OCI-LY1 (cell line): ENCODE measurements at regions not wholly inside any gene's neighbourhood (a gene's known extent, or its start where the extent isn't known, plus 50 kb on each side); places are given as distances from the start of the nearest gene placed in this dataset.

Experiments
- H2AFZ ChIP-seq: fragments of 200-600 bp; sonication (generic), shearing (Covaris generic); 2 replicates; pipeline ENCODE4 v1.6.0; 2014; ENCODE audit warnings: antibody characterized with exemption, mild to moderate bottlenecking, low read length
- H3F3A ChIP-seq: fragments of 200-600 bp; sonication (generic), shearing (Covaris generic); 2 replicates; pipeline ENCODE4 v1.6.0; 2014; ENCODE audit warnings: mild to moderate bottlenecking, antibody characterized with exemption, low read length, moderate library complexity; ENCODE audit not compliant: insufficient read depth
- H3K27ac ChIP-seq: fragments of 200-600 bp; sonication (generic); 2 replicates; pipeline ENCODE4 v1.5.1; 2014; ENCODE audit warnings: low read length, mixed run types, mild to moderate bottlenecking, low read depth; ENCODE audit not compliant: poor library complexity, severe bottlenecking
- H3K27me3 ChIP-seq: fragments of 200-600 bp; sonication (generic); 2 replicates; pipeline ENCODE4 v1.6.0; 2014; ENCODE audit warnings: antibody characterized with exemption, mild to moderate bottlenecking, low read length, moderate library complexity; ENCODE audit not compliant: insufficient read depth
- H3K36me3 ChIP-seq: fragments of 200-600 bp; sonication (generic); 2 replicates; pipeline ENCODE4 v1.6.1; 2014; ENCODE audit warnings: mild to moderate bottlenecking, antibody characterized with exemption, low read length, moderate library complexity, mixed read lengths; ENCODE audit not compliant: insufficient read depth
- H3K4me1 ChIP-seq: fragments of 200-600 bp; sonication (generic); 2 replicates; pipeline ENCODE4 v1.5.1; 2014; ENCODE audit warnings: mild to moderate bottlenecking, low read length, moderate library complexity; ENCODE audit not compliant: insufficient read depth, severe bottlenecking
- H3K4me2 ChIP-seq: fragments of 200-600 bp; sonication (generic), shearing (Covaris generic); 2 replicates; pipeline ENCODE4 v1.6.1; 2014; ENCODE audit warnings: low read length
- H3K4me3 ChIP-seq: fragments of 200-600 bp; sonication (generic); 2 replicates; pipeline ENCODE4 v1.5.1; 2014; ENCODE audit warnings: low read length, low read depth, mild to moderate bottlenecking, mixed read lengths; ENCODE audit not compliant: poor library complexity, severe bottlenecking
- H3K79me2 ChIP-seq: fragments of 200-600 bp; shearing (Covaris generic); 2 replicates; pipeline ENCODE4 v1.6.1; 2016; ENCODE audit warnings: mixed run types, low read length, mixed read lengths; ENCODE audit not compliant: insufficient read depth
- H3K9ac ChIP-seq: fragments of 200-600 bp; sonication (generic), shearing (Covaris generic); 2 replicates; pipeline ENCODE4 v1.6.1; 2014; ENCODE audit warnings: mild to moderate bottlenecking, low read length, mixed read lengths
- H3K9me2 ChIP-seq: fragments of 200-600 bp; sonication (generic), shearing (Covaris generic); 2 replicates; pipeline ENCODE4 v1.6.1; 2014; ENCODE audit warnings: low read depth, mild to moderate bottlenecking, low read length, mixed read lengths
- H3K9me3 ChIP-seq: fragments of 200-600 bp; shearing (Covaris generic); 2 replicates; pipeline ENCODE4 v1.6.1; 2014; ENCODE audit warnings: low read length, mixed read lengths
- H4K20me1 ChIP-seq: fragments of 200-600 bp; sonication (generic), shearing (Covaris generic); 2 replicates; pipeline ENCODE4 v1.6.0; 2016; ENCODE audit warnings: mild to moderate bottlenecking, low read length; ENCODE audit not compliant: insufficient read depth
- CTCF ChIP-seq: fragments of 200-600 bp; sonication (generic), shearing (Covaris generic); IDR thresholded peaks from 2 replicates; pipeline ENCODE4 v1.5.1; 2017; ENCODE audit warnings: mild to moderate bottlenecking, antibody characterized with exemption, low read length, moderate library complexity, mixed read lengths
- EZH2 ChIP-seq: fragments of 200-600 bp; sonication (generic), shearing (Covaris generic); IDR thresholded peaks from 2 replicates; pipeline ENCODE4 v1.8.0; 2017; ENCODE audit warnings: borderline replicate concordance, mixed run types, mild to moderate bottlenecking, antibody characterized with exemption, low read length, moderate library complexity, mixed read lengths

- Histone ChIP-seq H4K20me1 (no peaks in the 10 kb centered on the region), H3K9me3 (no peaks in the 10 kb centered on the region), H3K27me3 (no peaks in the 10 kb centered on the region), H3F3A (no peaks in the 10 kb centered on the region), H3K4me2 (no peak overlapping the region), H3K79me2 (no peaks in the 10 kb centered on the region), H2AFZ (no peak overlapping the region), H3K36me3 (no peaks in the 10 kb centered on the region), H3K27ac (no peak overlapping the region), H3K4me1 (no peaks in the 10 kb centered on the region), H3K9ac (no peak overlapping the region), H3K9me2 (no peaks in the 10 kb centered on the region), H3K4me3 (no peak overlapping the region)
- no peak for TF ChIP-seq CTCF
- TF ChIP-seq EZH2 = no peak
These were observed 137.6 kb downstream of the OLFM1 start for GRCh38 chr9:135224921-135225541.

DNA sequence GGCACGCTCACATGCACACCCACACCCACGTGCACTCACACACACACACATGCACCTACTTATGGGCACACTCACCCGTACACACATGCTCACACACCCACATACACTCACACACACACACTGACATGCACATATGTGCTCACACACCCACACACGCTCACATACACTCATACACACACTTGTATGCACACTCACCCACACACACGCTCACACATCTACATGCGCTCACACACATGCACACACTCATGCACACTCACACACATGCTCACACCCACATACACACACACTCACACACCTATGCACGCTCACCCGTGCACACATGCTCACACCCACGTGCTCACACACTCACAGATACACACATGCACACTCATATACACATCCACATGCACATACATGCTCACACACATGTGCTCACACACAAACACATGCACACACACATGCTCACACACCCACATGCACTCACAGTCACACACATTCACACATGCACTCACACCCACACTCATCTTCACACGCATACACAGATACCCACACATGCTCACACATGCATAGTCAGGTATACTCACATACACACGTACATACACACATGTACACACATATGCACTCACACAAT is 138.3 kb downstream of the OLFM1 start:
- H3K4me1 ChIP-seq = no peaks in the 10 kb centered on the region
- no peaks in the 10 kb centered on the region for H3K36me3 ChIP-seq
- H3K9ac ChIP-seq = no peak overlapping the region
- H3K27ac ChIP-seq = no peak overlapping the region
- H3K9me2 ChIP-seq = no peaks in the 10 kb centered on the region
- H3F3A ChIP-seq = no peaks in the 10 kb centered on the region
- no peak overlapping the region for H3K4me3 ChIP-seq
- H3K9me3 ChIP-seq = no peaks in the 10 kb centered on the region
- no peaks in the 10 kb centered on the region for H3K79me2 ChIP-seq
- H3K4me2 ChIP-seq = no peak overlapping the region
- H4K20me1 ChIP-seq = no peaks in the 10 kb centered on the region
- H3K27me3 ChIP-seq = no peaks in the 10 kb centered on the region
- TF ChIP-seq EZH2 = no peak
- TF ChIP-seq CTCF = no peak
- no peak overlapping the region for H2AFZ ChIP-seq

- Histone ChIP-seq H3K4me3 (no peak overlapping the region), H3K9ac (no peak overlapping the region), H3K4me2 (no peak overlapping the region), H3K36me3 (no peaks in the 10 kb centered on the region), H3K9me3 (no peaks in the 10 kb centered on the region), H3K4me1 (no peaks in the 10 kb centered on the region), H2AFZ (no peak overlapping the region), H3K27ac (no peak overlapping the region), H4K20me1 (no peaks in the 10 kb centered on the region), H3K9me2 (no peaks in the 10 kb centered on the region), H3F3A (no peaks in the 10 kb centered on the region), H3K79me2 (no peaks in the 10 kb centered on the region), H3K27me3 (no peaks in the 10 kb centered on the region)
- no peak for TF ChIP-seq EZH2
- no peak for TF ChIP-seq CTCF
These were observed 139.0 kb downstream of the OLFM1 start for GRCh38 chr9:135226369-135227050.
